ENCODE measurements at regions not wholly inside any gene's neighbourhood (a gene's known extent, or its start where the extent isn't known, plus 50 kb on each side); places are given as distances from the start of the nearest gene placed in this dataset.

- peaks cover 0 to 5% (median 0%) of the 10 kb centered on the region in 7 donors for H3K9me3 Mint-ChIP-seq
- no peaks in the 10 kb centered on the region for H3K9me3 ChIP-seq (replicated peaks in 1 of 2; ENCODE audit: control insufficient read depth in 1 of 2, insufficient read depth in 1 of 2, low read length in 2 of 2)
- no peaks in the 10 kb centered on the region for H3K36me3 ChIP-seq (replicated peaks in 1 of 2; ENCODE audit: control insufficient read depth in 1 of 2, insufficient read depth in 2 of 2, low read length in 2 of 2)
- intact Hi-C loops (cut with micrococcal nuclease), result no loop called here
- no peaks in the 10 kb centered on the region for H3K4me1 ChIP-seq (ENCODE audit: control insufficient read depth in 1 of 2, insufficient read depth in 2 of 2, low read length in 2 of 2)
- H3K4me3 ChIP-seq (replicated peaks in 1 of 3; ENCODE audit: low read depth in 2 of 3, low read length in 3 of 3), result no peak overlapping the region
- TF ChIP-seq CTCF (IDR thresholded peaks at IDR 0.05), result peak; percentile 73
- no CpG with 5 or more reads among the region's 3 CpGs for WGBS (ENCODE audit: insufficient coverage)
- no peak overlapping the region for H3K27ac Mint-ChIP-seq
- no peaks in the 10 kb centered on the region for H3K27me3 ChIP-seq (ENCODE audit: control insufficient read depth in 2 of 2, insufficient read depth in 2 of 2, low read length in 2 of 2)
- H3K27me3 Mint-ChIP-seq (ENCODE audit: low read depth in 3 of 3), result peaks cover 0 to 7% (median 2%) of the 10 kb centered on the region in 3 donors
- no peaks in the 10 kb centered on the region for H4K20me1 ChIP-seq (ENCODE audit: insufficient read depth, low read length)
- no peaks in the 10 kb centered on the region for H3K79me2 ChIP-seq (ENCODE audit: insufficient read depth, low read length)
- H3K27ac ChIP-seq (ENCODE audit: low read depth in 1 of 2, low read length in 2 of 2), result no peak overlapping the region
- no peak overlapping the region for H2AFZ ChIP-seq (ENCODE audit: insufficient read depth, low read depth, low read length, poor library complexity, severe bottlenecking)
- H3K36me3 Mint-ChIP-seq, result no peaks in the 10 kb centered on the region
- no peak overlapping the region for H3K4me2 ChIP-seq (replicated peaks; ENCODE audit: extremely low read depth, low read length, poor library complexity, severe bottlenecking)
- no peak for DNase-seq
- no peak overlapping the region for H3K9ac ChIP-seq (ENCODE audit: insufficient read depth, low read length, poor library complexity, severe bottlenecking)
- no peak overlapping the region for H3K4me3 Mint-ChIP-seq
- H3K4me1 Mint-ChIP-seq, result no peaks in the 10 kb centered on the region
Observed at GRCh38 chr12:100741084-100741711, 53.4 kb upstream of the ANO4 start.

GRCh38 chr12:100743060-100743459, 51.5 kb upstream of the ANO4 start:
- no peaks in the 10 kb centered on the region for H3K27me3 ChIP-seq (ENCODE audit: control insufficient read depth in 2 of 2, insufficient read depth in 2 of 2, low read length in 2 of 2)
- no peaks in the 10 kb centered on the region for H3K9me3 ChIP-seq (replicated peaks in 1 of 2; ENCODE audit: control insufficient read depth in 1 of 2, insufficient read depth in 1 of 2, low read length in 2 of 2)
- H4K20me1 ChIP-seq (ENCODE audit: insufficient read depth, low read length), result no peaks in the 10 kb centered on the region
- WGBS (ENCODE audit: insufficient coverage), result no CpG with 5 or more reads among the region's 1 CpG
- H3K4me3 ChIP-seq (replicated peaks in 1 of 3; ENCODE audit: low read depth in 2 of 3, low read length in 3 of 3), result no peak overlapping the region
- H3K27ac ChIP-seq (ENCODE audit: low read depth in 1 of 2, low read length in 2 of 2), result no peak overlapping the region
- Mint-ChIP-seq H3K27me3 (ENCODE audit: low read depth in 3 of 3) (peaks cover 0 to 2% (median 0%) of the 10 kb centered on the region in 3 donors), H3K9me3 (peaks cover 0 to 5% (median 0%) of the 10 kb centered on the region in 7 donors), H3K4me1 (no peaks in the 10 kb centered on the region), H3K36me3 (no peaks in the 10 kb centered on the region), H3K27ac (no peak overlapping the region), H3K4me3 (no peak overlapping the region)
- H3K79me2 ChIP-seq (ENCODE audit: insufficient read depth, low read length), result no peaks in the 10 kb centered on the region
- no peak overlapping the region for H3K4me2 ChIP-seq (replicated peaks; ENCODE audit: extremely low read depth, low read length, poor library complexity, severe bottlenecking)
- TF ChIP-seq CTCF (IDR thresholded peaks at IDR 0.05), result no peak
- intact Hi-C loops (cut with micrococcal nuclease), result no loop called here
- no peaks in the 10 kb centered on the region for H3K4me1 ChIP-seq (ENCODE audit: control insufficient read depth in 1 of 2, insufficient read depth in 2 of 2, low read length in 2 of 2)
- H2AFZ ChIP-seq (ENCODE audit: insufficient read depth, low read depth, low read length, poor library complexity, severe bottlenecking), result no peak overlapping the region
- H3K36me3 ChIP-seq (replicated peaks in 1 of 2; ENCODE audit: control insufficient read depth in 1 of 2, insufficient read depth in 2 of 2, low read length in 2 of 2), result no peaks in the 10 kb centered on the region
- DNase-seq, result no peak
- H3K9ac ChIP-seq (ENCODE audit: insufficient read depth, low read length, poor library complexity, severe bottlenecking), result no peak overlapping the region
